KMS-11 (cell line): ENCODE measurements at regions not wholly inside any gene's neighbourhood (a gene's known extent, or its start where the extent isn't known, plus 50 kb on each side); places are given as distances from the start of the nearest gene placed in this dataset.

Source experiments
- H2AFZ ChIP-seq: fragments of 200-600 bp; sonication (generic); 2 replicates; pipeline ENCODE4 v1.6.1; 2016; ENCODE audit warnings: antibody characterized with exemption, mixed run types, low read depth
- H3K27ac ChIP-seq: fragments of 200-600 bp; sonication (generic); 2 replicates; pipeline ENCODE4 v1.6.1; 2016; ENCODE audit warnings: mild to moderate bottlenecking, mixed run types
- H3K27me3 ChIP-seq: fragments of 200-600 bp; sonication (generic); 2 replicates; pipeline ENCODE4 v1.6.1; 2017; ENCODE audit warnings: mild to moderate bottlenecking, low read depth, mixed run types, moderate library complexity; ENCODE audit not compliant: insufficient read depth
- H3K36me3 ChIP-seq: fragments of 200-600 bp; sonication (generic); 2 replicates; pipeline ENCODE4 v1.6.1; 2017; ENCODE audit warnings: mild to moderate bottlenecking, mixed run types; ENCODE audit not compliant: insufficient read depth
- H3K4me1 ChIP-seq: fragments of 200-600 bp; sonication (generic); 2 replicates; pipeline ENCODE4 v1.6.1; 2016; ENCODE audit warnings: mild to moderate bottlenecking, low read depth, mixed run types; ENCODE audit not compliant: poor library complexity, severe bottlenecking
- H3K4me2 ChIP-seq: fragments of 200-600 bp; sonication (generic); 2 replicates; pipeline ENCODE4 v1.7.0; 2016; ENCODE audit warnings: mild to moderate bottlenecking, mixed run types
- H3K4me3 ChIP-seq: fragments of 200-600 bp; sonication (generic); IDR thresholded peaks from 2 replicates; pipeline ENCODE4 v1.6.1; 2017; ENCODE audit warnings: low read depth, low read length, mixed read lengths; ENCODE audit not compliant: insufficient read depth
- H3K79me2 ChIP-seq: fragments of 200-600 bp; sonication (generic); 2 replicates; pipeline ENCODE4 v1.6.1; 2016; ENCODE audit warnings: low read depth, mixed run types; ENCODE audit not compliant: insufficient read depth
- H3K9ac ChIP-seq: fragments of 200-600 bp; sonication (generic); 2 replicates; pipeline ENCODE4 v1.6.1; 2016; ENCODE audit warnings: mild to moderate bottlenecking, mixed run types
- H4K20me1 ChIP-seq: fragments of 200-600 bp; sonication (generic); 2 replicates; pipeline ENCODE4 v1.6.1; 2016; ENCODE audit warnings: mild to moderate bottlenecking, mixed run types; ENCODE audit not compliant: insufficient read depth
- TF ChIP-seq, protein P1 (sequence below): fragments of 200-600 bp; sonication (generic); conservative IDR thresholded peaks from 2 replicates; pipeline ENCODE4 v1.6.1; 2017; ENCODE audit warnings: low read depth, mild to moderate bottlenecking, antibody characterized with exemption, low read length, moderate library complexity, mixed read lengths

DNA sequence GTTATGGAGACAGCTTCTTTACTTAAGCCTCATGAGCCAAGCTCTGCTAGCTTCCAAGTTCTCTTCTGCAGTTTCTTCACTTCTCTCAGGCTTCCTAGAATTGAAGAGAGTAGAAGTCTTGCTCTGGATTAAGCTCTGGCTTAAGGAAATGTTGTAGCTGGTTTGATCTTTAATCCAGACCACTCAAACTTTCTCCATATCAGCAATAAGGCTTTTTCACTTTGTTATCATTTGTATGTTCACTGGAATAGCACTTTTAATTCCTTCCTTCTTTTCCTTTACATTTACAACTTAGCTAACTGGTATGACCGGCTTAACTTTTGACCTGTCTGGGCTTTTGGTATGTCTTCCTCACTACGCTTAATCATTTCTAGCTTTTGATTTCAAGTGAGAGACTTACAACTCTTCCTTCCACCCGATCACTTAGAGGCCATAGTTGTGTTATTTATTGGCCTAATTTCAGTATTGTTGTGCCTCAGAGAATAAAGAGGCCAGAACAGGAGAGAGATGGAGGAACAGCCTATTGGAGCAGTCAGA is 236.6 kb upstream of the BMP2 start:
- H3K27ac ChIP-seq = no peak overlapping the region
- H3K9ac ChIP-seq = no peak overlapping the region
- no peaks in the 10 kb centered on the region for H4K20me1 ChIP-seq
- TF ChIP-seq, protein P1, sequence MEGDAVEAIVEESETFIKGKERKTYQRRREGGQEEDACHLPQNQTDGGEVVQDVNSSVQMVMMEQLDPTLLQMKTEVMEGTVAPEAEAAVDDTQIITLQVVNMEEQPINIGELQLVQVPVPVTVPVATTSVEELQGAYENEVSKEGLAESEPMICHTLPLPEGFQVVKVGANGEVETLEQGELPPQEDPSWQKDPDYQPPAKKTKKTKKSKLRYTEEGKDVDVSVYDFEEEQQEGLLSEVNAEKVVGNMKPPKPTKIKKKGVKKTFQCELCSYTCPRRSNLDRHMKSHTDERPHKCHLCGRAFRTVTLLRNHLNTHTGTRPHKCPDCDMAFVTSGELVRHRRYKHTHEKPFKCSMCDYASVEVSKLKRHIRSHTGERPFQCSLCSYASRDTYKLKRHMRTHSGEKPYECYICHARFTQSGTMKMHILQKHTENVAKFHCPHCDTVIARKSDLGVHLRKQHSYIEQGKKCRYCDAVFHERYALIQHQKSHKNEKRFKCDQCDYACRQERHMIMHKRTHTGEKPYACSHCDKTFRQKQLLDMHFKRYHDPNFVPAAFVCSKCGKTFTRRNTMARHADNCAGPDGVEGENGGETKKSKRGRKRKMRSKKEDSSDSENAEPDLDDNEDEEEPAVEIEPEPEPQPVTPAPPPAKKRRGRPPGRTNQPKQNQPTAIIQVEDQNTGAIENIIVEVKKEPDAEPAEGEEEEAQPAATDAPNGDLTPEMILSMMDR = no peak
- no peak overlapping the region for H2AFZ ChIP-seq
- no peaks in the 10 kb centered on the region for H3K27me3 ChIP-seq
- no peaks in the 10 kb centered on the region for H3K4me1 ChIP-seq
- no peaks in the 10 kb centered on the region for H3K36me3 ChIP-seq
- no peaks in the 10 kb centered on the region for H3K79me2 ChIP-seq
- H3K4me3 ChIP-seq = no peak overlapping the region
- H3K4me2 ChIP-seq = no peak overlapping the region

- TF ChIP-seq, protein P1 = no peak
These were observed 237.2 kb upstream of the BMP2 start for GRCh38 chr20:6530254-6530653.

GRCh38 chr20:6525447-6526303 is 241.8 kb upstream of the BMP2 start:
- Histone ChIP-seq H3K4me2 (no peak overlapping the region), H3K27ac (no peak overlapping the region), H4K20me1 (no peaks in the 10 kb centered on the region), H3K4me3 (no peak overlapping the region), H3K79me2 (no peaks in the 10 kb centered on the region), H3K9ac (no peak overlapping the region), H3K4me1 (no peaks in the 10 kb centered on the region), H2AFZ (no peak overlapping the region), H3K36me3 (no peaks in the 10 kb centered on the region), H3K27me3 (no peaks in the 10 kb centered on the region)
- TF ChIP-seq, protein P1 = 0 out of 2 replicates have a peak, but pooled peaks have one; percentile 12

More at GRCh38 chr20:6530254-6530653, 237.2 kb upstream of the BMP2 start:
- Histone ChIP-seq H2AFZ (no peak overlapping the region), H3K4me2 (no peak overlapping the region), H3K27me3 (no peaks in the 10 kb centered on the region), H4K20me1 (no peaks in the 10 kb centered on the region), H3K79me2 (no peaks in the 10 kb centered on the region), H3K4me3 (no peak overlapping the region), H3K27ac (no peak overlapping the region), H3K4me1 (no peaks in the 10 kb centered on the region), H3K36me3 (no peaks in the 10 kb centered on the region), H3K9ac (no peak overlapping the region)

- no peak overlapping the region for H3K4me2 ChIP-seq
- H3K4me1 ChIP-seq = no peaks in the 10 kb centered on the region
- no peaks in the 10 kb centered on the region for H3K36me3 ChIP-seq
- H3K27me3 ChIP-seq = no peaks in the 10 kb centered on the region
- no peak overlapping the region for H3K27ac ChIP-seq
- H3K79me2 ChIP-seq = no peaks in the 10 kb centered on the region
- TF ChIP-seq, protein P1 = no peak
- H4K20me1 ChIP-seq = no peaks in the 10 kb centered on the region
- no peak overlapping the region for H3K4me3 ChIP-seq
- no peak overlapping the region for H2AFZ ChIP-seq
- no peak overlapping the region for H3K9ac ChIP-seq
These were observed 243.2 kb upstream of the BMP2 start for GRCh38 chr20:6524305-6524704.
